ENCODE measurements at regions not wholly inside any gene's neighbourhood (a gene's known extent, or its start where the extent isn't known, plus 50 kb on each side); places are given as distances from the start of the nearest gene placed in this dataset.

DNA sequence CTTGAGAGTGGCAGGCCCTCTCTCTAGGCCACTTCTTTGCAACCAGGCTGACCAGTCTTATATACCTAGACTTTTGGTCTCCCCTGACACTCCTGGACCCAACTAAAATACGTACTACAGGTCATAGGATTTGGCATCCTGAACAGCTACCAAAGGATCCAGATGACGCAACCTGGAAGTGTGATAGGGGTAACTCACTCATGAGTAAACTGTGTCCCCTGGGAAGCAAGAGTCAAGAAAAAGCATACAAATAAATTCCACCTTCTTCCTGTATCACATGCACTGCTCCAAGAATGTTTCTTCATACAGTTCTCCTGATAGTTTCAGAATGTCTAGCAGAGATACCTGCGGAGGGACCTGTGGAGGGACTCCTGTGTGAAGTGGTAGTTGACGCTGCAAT lies 172.3 kb downstream of the MDFIC start:
- Histone ChIP-seq H3K79me2 (ENCODE audit: control insufficient read depth, insufficient read depth, low read length) (no peaks in the 10 kb centered on the region), H3K4me1 (ENCODE audit: control insufficient read depth, extremely low read depth, insufficient read depth, low read length) (peaks cover 16% of the 10 kb centered on the region), H3K4me2 (ENCODE audit: insufficient read depth, low read length) (no peak overlapping the region), H4K20me1 (replicated peaks; ENCODE audit: control insufficient read depth, extremely low read depth, insufficient read depth, low read length) (no peaks in the 10 kb centered on the region), H3K9ac (replicated peaks; ENCODE audit: extremely low read depth, insufficient read depth, low read length) (no peak overlapping the region), H3K9me3 (replicated peaks; ENCODE audit: control insufficient read depth, insufficient read depth, low read length) (no peaks in the 10 kb centered on the region), H3K9me1 (replicated peaks; ENCODE audit: control insufficient read depth, extremely low read depth, insufficient read depth, low read length) (no peaks in the 10 kb centered on the region), H3K4me3 (replicated peaks in 1 of 3; ENCODE audit: insufficient read depth in 1 of 3, low read depth in 1 of 3, low read length in 3 of 3) (no peak overlapping the region), H2AFZ (ENCODE audit: low read depth, low read length) (no peak overlapping the region), H3K36me3 (ENCODE audit: control insufficient read depth in 2 of 2, extremely low read depth in 1 of 2, insufficient read depth in 2 of 2, low read length in 2 of 2) (no peaks in the 10 kb centered on the region), H3K27me3 (ENCODE audit: control insufficient read depth in 2 of 2, insufficient read depth in 2 of 2, low read length in 2 of 2) (no peaks in the 10 kb centered on the region), H3K27ac (ENCODE audit: insufficient read depth, low read depth, low read length) (no peak overlapping the region)
- CTCF ChIA-PET: no interaction called here
- POLR2A ChIA-PET: no interaction called here
- DNase-seq (ENCODE audit: low read depth, low spot score) (no peak), FAIRE-seq (no peak)
- dilution Hi-C loops (cut with MboI; ENCODE audit: extremely low pct_ligation_motif_present, low sequenced_read_pairs) (no loop called here), intact Hi-C loops (cut with micrococcal nuclease) (no loop called here)
- TF ChIP-seq FOS (IDR thresholded peaks at IDR 0.05; ENCODE audit: borderline replicate concordance, insufficient read depth, low read length): no peak
- TF ChIP-seq JUN (IDR thresholded peaks at IDR 0.05; ENCODE audit: borderline replicate concordance, insufficient read depth, insufficient read length, low read depth): no peak
- TF ChIP-seq MYC (IDR thresholded peaks at IDR 0.05; ENCODE audit: low read depth, low read length): no peak
- no peak for TF ChIP-seq GATA2 (IDR thresholded peaks at IDR 0.05; ENCODE audit: insufficient read depth, insufficient read length, low read depth, low read length)
- TF ChIP-seq POLR2A (IDR thresholded peaks at IDR 0.05; ENCODE audit: low read depth, low read length): no peak
- TF ChIP-seq, protein P1, sequence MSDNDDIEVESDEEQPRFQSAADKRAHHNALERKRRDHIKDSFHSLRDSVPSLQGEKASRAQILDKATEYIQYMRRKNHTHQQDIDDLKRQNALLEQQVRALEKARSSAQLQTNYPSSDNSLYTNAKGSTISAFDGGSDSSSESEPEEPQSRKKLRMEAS (IDR thresholded peaks at IDR 0.05; ENCODE audit: insufficient read depth, insufficient read length): no peak
- no peak for TF ChIP-seq POLR2AphosphoS5 (IDR thresholded peaks at IDR 0.05; ENCODE audit: insufficient read depth, low read depth, low read length)
- no peak for TF ChIP-seq EZH2 (IDR thresholded peaks at IDR 0.05; ENCODE audit: borderline replicate concordance, low read depth, low read length, severe bottlenecking)
- TF ChIP-seq, protein P2, sequence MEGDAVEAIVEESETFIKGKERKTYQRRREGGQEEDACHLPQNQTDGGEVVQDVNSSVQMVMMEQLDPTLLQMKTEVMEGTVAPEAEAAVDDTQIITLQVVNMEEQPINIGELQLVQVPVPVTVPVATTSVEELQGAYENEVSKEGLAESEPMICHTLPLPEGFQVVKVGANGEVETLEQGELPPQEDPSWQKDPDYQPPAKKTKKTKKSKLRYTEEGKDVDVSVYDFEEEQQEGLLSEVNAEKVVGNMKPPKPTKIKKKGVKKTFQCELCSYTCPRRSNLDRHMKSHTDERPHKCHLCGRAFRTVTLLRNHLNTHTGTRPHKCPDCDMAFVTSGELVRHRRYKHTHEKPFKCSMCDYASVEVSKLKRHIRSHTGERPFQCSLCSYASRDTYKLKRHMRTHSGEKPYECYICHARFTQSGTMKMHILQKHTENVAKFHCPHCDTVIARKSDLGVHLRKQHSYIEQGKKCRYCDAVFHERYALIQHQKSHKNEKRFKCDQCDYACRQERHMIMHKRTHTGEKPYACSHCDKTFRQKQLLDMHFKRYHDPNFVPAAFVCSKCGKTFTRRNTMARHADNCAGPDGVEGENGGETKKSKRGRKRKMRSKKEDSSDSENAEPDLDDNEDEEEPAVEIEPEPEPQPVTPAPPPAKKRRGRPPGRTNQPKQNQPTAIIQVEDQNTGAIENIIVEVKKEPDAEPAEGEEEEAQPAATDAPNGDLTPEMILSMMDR (IDR thresholded peaks at IDR 0.05; ENCODE audit: extremely low read depth in 1 of 2, insufficient read depth in 1 of 2, low read depth in 1 of 2, low read length in 2 of 2): no peak
- no TSS peak for BruUV-seq (replicated peaks)

Data from endothelial cell of umbilical vein (primary cell).